IMR-90 (cell line): ENCODE measurements at regions not wholly inside any gene's neighbourhood (a gene's known extent, or its start where the extent isn't known, plus 50 kb on each side); places are given as distances from the start of the nearest gene placed in this dataset.

Source experiments
- ATAC-seq: fragments of 200-7000 bp; cut with Tn5 transposase; 2 replicates; pipeline ENCODE4 v1.9.1; 2020; ENCODE audit warnings: low read depth, mild to moderate bottlenecking, moderate library complexity
- BruUV-seq: library from RNA; stranded (reverse); fragments of 400-500 nt; replicated peaks from 2 replicates; lab custom pipeline; 2021; lab: Mats Ljungman, UMichigan
- CTCF ChIA-PET: fragments of 300-600 bp; formaldehyde crosslinking; extraction: SDS; loops from one replicate; lab custom pipeline; 2021; ENCODE audit warnings: antibody characterized with exemption; lab: Yijun Ruan, JAX
- POLR2A ChIA-PET: fragments of 300-600 bp; sonication (Branson Sonifier 250); formaldehyde crosslinking; loops from one replicate; lab custom pipeline; 2022; ENCODE audit warnings: antibody characterized with exemption; ENCODE audit not compliant: unreplicated experiment; lab: Charles Lee
- DNase-seq: peaks from one replicate; pipeline ENCODE4 v3.0.0; 2013
- H2AFZ ChIP-seq: replicated peaks from 2 replicates; pipeline ENCODE3; 2013; ENCODE audit warnings: low read length, mild to moderate bottlenecking; ENCODE audit not compliant: poor library complexity
- H2AK5ac ChIP-seq: 2 replicates; pipeline ENCODE4 v1.6.1; 2013; ENCODE audit warnings: low read depth, low read length, inconsistent platforms
- H2AK9ac ChIP-seq: replicated peaks from 2 replicates; pipeline ENCODE3; 2013; ENCODE audit warnings: mild to moderate bottlenecking, low read depth, low read length, moderate library complexity; ENCODE audit not compliant: poor library complexity
- H2BK120ac ChIP-seq: 2 replicates; pipeline ENCODE4 v1.6.1; 2013; ENCODE audit warnings: low read depth, low read length, inconsistent platforms
- H2BK15ac ChIP-seq: 3 replicates; pipeline ENCODE4 v1.6.1; 2013; ENCODE audit warnings: low read depth, low read length, inconsistent platforms
- H2BK20ac ChIP-seq: 2 replicates; pipeline ENCODE4 v1.6.1; 2013; ENCODE audit warnings: low read depth, mild to moderate bottlenecking, inconsistent platforms, low read length, moderate library complexity
- H2BK5ac ChIP-seq: 2 replicates; pipeline ENCODE4 v1.6.1; 2013; ENCODE audit warnings: mild to moderate bottlenecking, low read depth, low read length, inconsistent platforms; ENCODE audit not compliant: poor library complexity, severe bottlenecking
- H3K14ac ChIP-seq: replicated peaks from 2 replicates; pipeline ENCODE4 v1.6.1; 2013; ENCODE audit warnings: low read depth, low read length, inconsistent platforms
- H3K18ac ChIP-seq: 2 replicates; pipeline ENCODE4 v1.6.1; 2013; ENCODE audit warnings: low read depth, low read length, control low read depth
- H3K23ac ChIP-seq: 2 replicates; pipeline ENCODE4 v1.6.1; 2013; ENCODE audit warnings: low read depth, low read length, inconsistent platforms
- H3K27ac ChIP-seq: 2 replicates; pipeline ENCODE4 v1.5.1; 2013; ENCODE audit warnings: mild to moderate bottlenecking, control low read depth, low read length; ENCODE audit not compliant: insufficient read depth
- H3K27me3 ChIP-seq: 2 replicates; pipeline ENCODE4 v1.6.1; 2013; ENCODE audit warnings: low read length; ENCODE audit not compliant: control insufficient read depth, insufficient read depth
- H3K36me3 ChIP-seq: 2 replicates; pipeline ENCODE4 v1.6.1; 2013; ENCODE audit warnings: low read length, mixed read lengths; ENCODE audit not compliant: control insufficient read depth, insufficient read depth
- H3K4ac ChIP-seq: 2 replicates; pipeline ENCODE4 v1.6.1; 2013; ENCODE audit warnings: low read depth, low read length, inconsistent platforms
- H3K4me1 ChIP-seq: 2 replicates; pipeline ENCODE4 v1.6.1; 2013; ENCODE audit warnings: low read length, mixed read lengths; ENCODE audit not compliant: control insufficient read depth, insufficient read depth
- H3K4me2 ChIP-seq: 2 replicates; pipeline ENCODE4 v1.6.1; 2013; ENCODE audit warnings: low read depth, mild to moderate bottlenecking, control low read depth, low read length, moderate library complexity
- H3K4me3 ChIP-seq: 2 replicates; pipeline ENCODE4 v1.5.1; 2013; ENCODE audit warnings: low read depth, mild to moderate bottlenecking, control low read depth, low read length, moderate library complexity; ENCODE audit not compliant: insufficient read depth
- H3K56ac ChIP-seq: 2 replicates; pipeline ENCODE4 v1.6.1; 2013; ENCODE audit warnings: low read length, inconsistent platforms; ENCODE audit not compliant: insufficient read depth; ENCODE audit errors: extremely low read depth
- H3K79me1 ChIP-seq, 2 experiments: 2 replicates each; pipeline ENCODE4 v1.6.1; 2013; ENCODE audit warnings: low read length in 2 of 2, inconsistent platforms in 1 of 2, low read depth in 1 of 2
- H3K9ac ChIP-seq: 2 replicates; pipeline ENCODE4 v1.6.1; 2013; ENCODE audit warnings: low read depth, low read length, control low read depth
- H3K9me1 ChIP-seq: 2 replicates; pipeline ENCODE4 v1.6.1; 2013; ENCODE audit warnings: low read length, inconsistent platforms; ENCODE audit not compliant: insufficient read depth
- H3K9me3 ChIP-seq: 2 replicates; pipeline ENCODE4 v1.6.1; 2013; ENCODE audit warnings: low read length; ENCODE audit not compliant: control insufficient read depth, insufficient read depth
- H4K20me1 ChIP-seq: 2 replicates; pipeline ENCODE4 v1.6.1; 2013; ENCODE audit warnings: low read length, inconsistent platforms; ENCODE audit not compliant: insufficient read depth
- H4K5ac ChIP-seq: 2 replicates; pipeline ENCODE4 v1.6.1; 2013; ENCODE audit warnings: mild to moderate bottlenecking, low read depth, low read length, control low read depth
- H4K8ac ChIP-seq, 2 experiments: 2 replicates each; pipeline ENCODE4 v1.6.1; 2013; ENCODE audit warnings: low read depth in 2 of 2, low read length in 2 of 2, control low read depth in 1 of 2, inconsistent platforms in 1 of 2
- H4K91ac ChIP-seq: 2 replicates; pipeline ENCODE4 v1.6.1; 2013; ENCODE audit warnings: low read depth, low read length, inconsistent platforms; ENCODE audit not compliant: insufficient read depth
- BHLHE40 ChIP-seq: fragments of 150-350 bp; IDR thresholded peaks from 2 replicates; pipeline ENCODE4 v1.6.1; 2016; ENCODE audit warnings: mild to moderate bottlenecking, low read depth, low read length
- CEBPB ChIP-seq: IDR thresholded peaks from 2 replicates; pipeline ENCODE4 v1.6.1; 2012; ENCODE audit warnings: low read depth, low read length, improper control_type of control experiment
- CHD1 ChIP-seq: IDR thresholded peaks from 2 replicates; pipeline ENCODE4 v1.6.1; 2012; ENCODE audit warnings: low read depth, low read length, improper control_type of control experiment
- CTCF ChIP-seq: conservative IDR thresholded peaks from 2 replicates; pipeline ENCODE4 v1.5.1; 2012; ENCODE audit warnings: mild to moderate bottlenecking, low read depth, low read length, improper control_type of control experiment
- ELK1 ChIP-seq: fragments of 150-350 bp; IDR thresholded peaks from 2 replicates; pipeline ENCODE4 v1.6.1; 2016; ENCODE audit warnings: low read depth, mild to moderate bottlenecking, low read length, moderate library complexity, borderline replicate concordance
- FOS ChIP-seq: fragments of 150-350 bp; IDR thresholded peaks from 2 replicates; pipeline ENCODE4 v1.6.1; 2016; ENCODE audit warnings: low read depth, low read length
- MAFK ChIP-seq: IDR thresholded peaks from 2 replicates; pipeline ENCODE4 v1.6.1; 2012; ENCODE audit warnings: low read depth, low read length, improper control_type of control experiment
- MAZ ChIP-seq: IDR thresholded peaks from 2 replicates; pipeline ENCODE4 v1.6.1; 2012; ENCODE audit warnings: low read depth, mild to moderate bottlenecking, low read length, improper control_type of control experiment, moderate library complexity, borderline replicate concordance
- MXI1 ChIP-seq: IDR thresholded peaks from 2 replicates; pipeline ENCODE4 v1.6.1; 2012; ENCODE audit warnings: low read depth, mild to moderate bottlenecking, low read length, moderate library complexity, borderline replicate concordance
- NFE2L2 ChIP-seq: fragments of 150-350 bp; IDR thresholded peaks from 2 replicates; pipeline ENCODE4 v1.6.1; 2016; ENCODE audit warnings: low read depth, mild to moderate bottlenecking, low read length
- POLR2A ChIP-seq: IDR thresholded peaks from 2 replicates; pipeline ENCODE4 v1.6.1; 2012; ENCODE audit warnings: mild to moderate bottlenecking, low read depth, low read length
- RAD21 ChIP-seq: IDR thresholded peaks from 2 replicates; pipeline ENCODE4 v1.6.1; 2012; ENCODE audit warnings: low read length, improper control_type of control experiment
- RCOR1 ChIP-seq: IDR thresholded peaks from 2 replicates; pipeline ENCODE4 v1.6.1; 2012; ENCODE audit warnings: mild to moderate bottlenecking, low read length, improper control_type of control experiment; ENCODE audit not compliant: insufficient replicate concordance
- RFX5 ChIP-seq: IDR thresholded peaks from 2 replicates; pipeline ENCODE4 v1.8.0; 2012; ENCODE audit warnings: low read depth, mild to moderate bottlenecking, low read length, moderate library complexity
- SMC3 ChIP-seq: fragments of 150-350 bp; IDR thresholded peaks from 2 replicates; pipeline ENCODE4 v1.6.1; 2016; ENCODE audit warnings: low read depth, mild to moderate bottlenecking, antibody characterized with exemption, low read length, moderate library complexity
- WGBS, 2 experiments: methylation state at CpG; one replicate each; pipeline versions ENCODE4 v1.1.5 to v1.1.7; 2013; ENCODE audit warnings: missing lambda C conversion rate in 2 of 2; ENCODE audit not compliant: insufficient read length in 1 of 2; ENCODE audit errors: extremely low coverage in 2 of 2; 5-methylcytosine and 5-hydroxymethylcytosine counted together
- dilution Hi-C: fragments of 300-500 bp; cut with HindIII; formaldehyde crosslinking; loops from one replicate; pipeline ENCODE4 v1.14.3; 2018; ENCODE audit warnings: low sequenced_read_pairs; ENCODE audit not compliant: unreplicated experiment
- in situ Hi-C: fragments of 300-500 bp; cut with MboI; formaldehyde crosslinking; loops from 3 replicates; pipeline ENCODE4 v1.14.3; 2019; ENCODE audit warnings: low sequenced_read_pairs, inconsistent platforms, mixed read lengths
- intact Hi-C: fragments of 100-400 bp; cut with micrococcal nuclease; formaldehyde crosslinking; loops from 2 replicates; pipeline ENCODE4 v1.10.0; 2022
- TF ChIP-seq, protein P1 (sequence below): fragments of 150-350 bp; IDR thresholded peaks from 2 replicates; pipeline ENCODE4 v1.6.1; 2017; ENCODE audit warnings: mild to moderate bottlenecking, antibody characterized with exemption, low read length, low read depth

DNA sequence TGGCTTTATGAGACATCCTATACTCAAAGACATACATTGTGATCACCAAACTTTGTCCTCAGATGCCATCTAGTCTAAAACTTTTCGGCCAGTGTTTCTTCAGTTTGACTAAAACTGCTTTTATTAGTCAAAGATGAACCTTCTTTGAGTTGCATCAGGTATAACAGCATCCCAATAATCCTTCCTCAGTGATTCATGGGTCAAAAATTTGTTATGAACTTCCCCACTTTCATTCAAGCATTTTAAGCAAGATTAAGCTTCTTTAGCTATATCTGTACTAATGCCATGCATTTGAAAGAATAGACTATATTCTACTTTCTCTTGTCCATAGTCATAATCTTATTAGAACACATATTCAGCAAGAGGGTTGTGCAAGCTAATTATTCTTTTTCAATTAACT lies 1070.4 kb upstream of the ADGRL3 start:
- TF ChIP-seq MAZ (no peak), MAFK (no peak), FOS (no peak), MXI1 (no peak), CEBPB (no peak), POLR2A (no peak), CTCF (no peak), RCOR1 (no peak), CHD1 (no peak), SMC3 (no peak), RAD21 (no peak), RFX5 (no peak), NFE2L2 (no peak), BHLHE40 (no peak), ELK1 (no peak)
- TF ChIP-seq, protein P1, sequence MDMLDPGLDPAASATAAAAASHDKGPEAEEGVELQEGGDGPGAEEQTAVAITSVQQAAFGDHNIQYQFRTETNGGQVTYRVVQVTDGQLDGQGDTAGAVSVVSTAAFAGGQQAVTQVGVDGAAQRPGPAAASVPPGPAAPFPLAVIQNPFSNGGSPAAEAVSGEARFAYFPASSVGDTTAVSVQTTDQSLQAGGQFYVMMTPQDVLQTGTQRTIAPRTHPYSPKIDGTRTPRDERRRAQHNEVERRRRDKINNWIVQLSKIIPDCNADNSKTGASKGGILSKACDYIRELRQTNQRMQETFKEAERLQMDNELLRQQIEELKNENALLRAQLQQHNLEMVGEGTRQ: no peak
- CTCF ChIA-PET: no interaction called here
- no peak overlapping the region for H3K56ac ChIP-seq
- POLR2A ChIA-PET: no interaction called here
- 0 out of 2 replicates have a peak, but pooled peaks cover 2% of the 10 kb centered on the region for H3K9me3 ChIP-seq
- H4K5ac ChIP-seq: no peak overlapping the region
- H2BK5ac ChIP-seq: no peak overlapping the region
- H2AK5ac ChIP-seq: no peak overlapping the region
- DNase-seq: no peak
- dilution Hi-C loops: no loop called here
- no peak overlapping the region for H3K18ac ChIP-seq
- no peak overlapping the region for H3K4me3 ChIP-seq
- H4K8ac ChIP-seq: no peak overlapping the region
- no TSS peak for BruUV-seq
- no peak for ATAC-seq
- H3K79me1 ChIP-seq: no peaks in the 10 kb centered on the region
- no CpG with 5 or more reads among the region's 1 CpG for WGBS, 2 experiments
- intact Hi-C loops: no loop called here
- H3K4me2 ChIP-seq: no peak overlapping the region
- no peak overlapping the region for H3K27ac ChIP-seq
- H3K23ac ChIP-seq: no peak overlapping the region
- H2AK9ac ChIP-seq: no peak overlapping the region
- H3K4me1 ChIP-seq: no peaks in the 10 kb centered on the region
- no peak overlapping the region for H2BK120ac ChIP-seq
- H3K9ac ChIP-seq: no peak overlapping the region
- no peak overlapping the region for H4K91ac ChIP-seq
- H2AFZ ChIP-seq: no peak overlapping the region
- H4K20me1 ChIP-seq: no peaks in the 10 kb centered on the region
- no peak overlapping the region for H2BK15ac ChIP-seq
- H3K27me3 ChIP-seq: no peaks in the 10 kb centered on the region
- H3K9me1 ChIP-seq: no peaks in the 10 kb centered on the region
- no peaks in the 10 kb centered on the region for H3K36me3 ChIP-seq
- no peak overlapping the region for H3K14ac ChIP-seq
- H3K4ac ChIP-seq: no peak overlapping the region
- H2BK20ac ChIP-seq: no peak overlapping the region
- in situ Hi-C loops: no loop called here
